HG03520 (cell line): ENCODE measurements at regions not wholly inside any gene's neighbourhood (a gene's known extent, or its start where the extent isn't known, plus 50 kb on each side); places are given as distances from the start of the nearest gene placed in this dataset.
"Not testable (repeated sequence)": the region's sequence is repeated elsewhere in the genome, so short reads cannot be mapped to it uniquely, and the experiment has no call there.

Experiments used
- ATAC-seq: cut with Tn5 transposase; IDR thresholded peaks from one replicate; pipeline ENCODE4 v1.9.1; 2021; ENCODE audit warnings: mild to moderate bottlenecking, moderate library complexity; ENCODE audit not compliant: unreplicated experiment

DNA sequence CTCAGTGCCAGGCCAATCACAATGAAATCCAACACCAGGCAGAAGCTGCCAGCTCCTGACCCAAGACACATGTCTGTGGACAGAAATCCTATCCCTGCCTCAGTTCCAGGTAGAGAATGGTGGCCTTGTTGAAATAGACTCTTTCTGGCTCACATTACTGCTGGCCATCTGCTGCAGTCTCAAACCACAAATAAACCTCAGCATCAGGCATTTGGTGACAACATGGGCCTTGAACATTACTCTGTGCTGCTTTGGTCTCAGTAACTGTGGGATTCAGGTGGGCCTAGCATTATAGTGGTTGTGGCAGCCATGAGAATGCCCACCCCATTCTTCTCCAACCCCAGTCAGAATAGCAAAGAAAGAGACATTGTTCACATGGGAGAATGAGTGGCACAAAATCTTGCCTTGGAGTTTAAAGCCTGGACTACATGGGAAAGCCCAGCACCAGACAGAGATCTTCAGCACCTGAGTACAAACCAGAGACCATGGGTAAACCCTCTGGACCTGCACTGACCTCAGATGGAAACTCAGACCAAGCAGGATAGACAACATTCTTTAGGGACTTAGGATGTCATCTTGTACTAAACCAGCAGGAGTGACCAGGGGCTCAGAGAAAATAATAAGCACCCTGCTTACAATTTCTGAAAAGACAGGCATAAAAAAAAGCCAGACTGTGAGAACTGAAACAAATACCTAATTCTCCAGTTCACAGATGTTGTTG lies 50.4 kb upstream of the TRAM1L1 start:
- ATAC-seq: no peak

- no peak for ATAC-seq
Observed at GRCh38 chr4:117137145-117137544, 51.8 kb upstream of the TRAM1L1 start.

GRCh38 chr4:117138732-117139131 lies 53.4 kb upstream of the TRAM1L1 start:
- not testable (repeated sequence) for ATAC-seq

- no peak for ATAC-seq
Observed at GRCh38 chr4:117154251-117154650, 68.9 kb upstream of the TRAM1L1 start.

DNA sequence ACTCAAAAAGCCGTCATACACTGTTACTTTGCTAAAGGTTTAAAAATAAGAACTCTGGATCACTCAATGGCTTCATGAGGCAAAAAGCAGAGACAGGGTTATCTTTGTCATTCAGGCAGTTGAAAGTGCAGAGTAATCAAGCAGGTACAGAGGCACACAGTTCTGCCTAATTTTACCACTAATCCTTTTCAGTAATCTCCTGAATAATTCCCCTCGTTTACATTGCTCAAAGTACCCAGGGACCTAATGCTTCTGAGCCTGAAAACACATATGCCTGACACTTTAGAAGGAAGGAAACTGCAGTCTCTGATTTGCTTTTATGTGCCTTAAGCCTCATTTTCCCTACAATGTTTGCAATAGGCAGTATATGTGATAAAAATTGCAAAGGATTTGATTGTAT lies 71.4 kb upstream of the TRAM1L1 start:
- ATAC-seq: no peak

GRCh38 chr4:117157360-117157759 lies 72.0 kb upstream of the TRAM1L1 start:
- no peak for ATAC-seq

DNA sequence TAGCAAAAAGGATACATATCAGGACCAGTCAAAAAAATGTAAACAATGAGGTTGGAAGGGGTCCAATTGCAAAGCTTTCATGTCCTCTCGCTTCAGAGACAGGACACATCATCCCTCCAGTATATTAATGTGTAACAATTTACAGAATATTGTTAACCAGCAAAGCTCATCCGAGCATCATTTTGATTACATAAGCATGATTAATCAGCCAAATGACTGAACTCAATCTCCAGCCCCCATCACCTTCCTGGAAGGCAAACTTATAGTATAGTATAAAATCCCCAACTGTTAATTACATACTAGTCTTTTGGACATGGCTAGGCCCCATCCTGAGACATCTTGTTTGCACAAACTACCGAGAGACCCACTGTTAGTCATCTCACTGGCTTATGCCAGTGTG lies 77.6 kb upstream of the TRAM1L1 start:
- ATAC-seq: no peak

DNA sequence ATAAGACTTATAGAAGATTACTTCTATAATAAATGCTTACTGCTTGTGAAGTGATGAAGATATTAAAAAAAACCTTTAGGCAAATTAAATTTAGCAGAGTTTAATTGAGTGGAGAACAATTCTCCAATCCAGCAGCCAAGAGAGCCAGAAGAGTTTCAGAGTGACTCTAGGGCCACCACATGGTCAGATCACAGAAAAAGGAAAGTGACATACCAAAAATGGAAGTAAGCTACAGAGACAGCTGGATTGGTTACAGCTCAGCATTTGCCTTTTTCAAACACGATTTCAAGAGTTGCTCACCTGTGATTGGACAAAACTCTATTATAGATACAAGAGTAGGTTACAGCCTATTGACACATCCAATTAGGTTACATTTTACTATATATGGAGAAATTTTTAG lies 79.0 kb upstream of the TRAM1L1 start:
- ATAC-seq: peak; percentile 68

DNA sequence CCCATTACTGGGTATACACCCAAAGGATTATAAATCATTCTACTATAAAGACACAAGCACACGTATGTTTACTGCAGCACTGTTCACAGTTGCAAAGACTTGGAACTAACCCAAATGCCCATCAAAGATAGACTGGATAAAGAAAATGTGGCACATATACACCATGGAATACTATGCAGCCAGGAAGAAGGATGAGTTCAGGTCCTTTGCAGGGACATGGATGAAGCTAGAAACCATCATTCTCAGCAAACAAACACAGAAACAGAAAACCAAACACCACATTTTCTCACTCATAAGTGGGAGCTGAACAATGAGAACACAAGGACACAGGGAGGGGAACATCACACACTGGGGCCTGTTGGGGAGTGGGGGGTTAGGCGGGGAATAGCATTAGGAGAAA lies 90.0 kb upstream of the TRAM1L1 start:
- not testable (repeated sequence) for ATAC-seq

- no peak for ATAC-seq
Observed at GRCh38 chr4:117203231-117203630, 117.9 kb upstream of the TRAM1L1 start.

- ATAC-seq: no peak
Observed at GRCh38 chr4:117210551-117210950, 125.2 kb upstream of the TRAM1L1 start.

DNA sequence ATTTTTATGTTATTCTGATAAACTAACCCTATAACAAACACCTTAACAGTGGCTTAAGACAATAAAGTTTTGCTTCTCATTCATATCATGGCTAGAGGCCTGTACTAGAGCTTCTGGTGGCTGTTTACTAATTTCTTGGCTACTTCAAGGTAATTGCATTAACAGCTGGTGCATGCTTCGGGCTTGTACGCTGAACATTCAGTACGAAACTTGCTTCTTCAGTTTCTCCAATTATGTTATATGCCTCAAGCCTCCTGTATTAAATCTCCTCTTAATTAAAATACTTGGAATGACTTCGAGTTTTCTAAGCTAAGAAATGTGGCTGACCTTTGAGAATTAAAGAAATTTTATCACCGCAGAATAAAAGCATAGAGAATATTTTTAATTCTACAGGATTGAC lies 138.9 kb upstream of the TRAM1L1 start:
- no peak for ATAC-seq

- ATAC-seq: no peak
Observed at GRCh38 chr4:117225471-117225870, 140.1 kb upstream of the TRAM1L1 start.

DNA sequence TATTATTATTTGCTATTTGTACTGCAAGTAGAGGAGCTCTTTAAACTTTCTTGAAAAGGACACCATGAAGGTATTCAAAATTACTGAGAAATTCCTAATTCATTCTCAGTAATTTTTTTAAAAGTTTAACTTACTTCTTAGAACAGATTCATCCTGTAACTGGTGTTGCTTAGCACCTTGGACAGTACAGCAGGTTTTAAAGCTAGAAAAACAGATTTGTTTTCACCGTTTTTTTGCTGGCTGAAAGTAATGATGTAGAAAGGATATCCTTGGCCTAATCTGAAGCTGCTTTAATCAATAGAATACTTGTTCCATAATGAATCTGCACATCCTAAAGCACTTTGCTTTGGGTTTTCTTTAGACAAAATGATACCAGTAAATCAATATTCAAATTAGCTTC lies 142.5 kb upstream of the TRAM1L1 start:
- no peak for ATAC-seq

GRCh38 chr4:117239434-117239833 lies 154.1 kb upstream of the TRAM1L1 start:
- no peak for ATAC-seq

GRCh38 chr4:117249333-117249732 lies 164.0 kb upstream of the TRAM1L1 start:
- ATAC-seq: peak; percentile 95

- ATAC-seq: no peak
Observed at GRCh38 chr4:117264072-117264471, 178.7 kb upstream of the TRAM1L1 start.

DNA sequence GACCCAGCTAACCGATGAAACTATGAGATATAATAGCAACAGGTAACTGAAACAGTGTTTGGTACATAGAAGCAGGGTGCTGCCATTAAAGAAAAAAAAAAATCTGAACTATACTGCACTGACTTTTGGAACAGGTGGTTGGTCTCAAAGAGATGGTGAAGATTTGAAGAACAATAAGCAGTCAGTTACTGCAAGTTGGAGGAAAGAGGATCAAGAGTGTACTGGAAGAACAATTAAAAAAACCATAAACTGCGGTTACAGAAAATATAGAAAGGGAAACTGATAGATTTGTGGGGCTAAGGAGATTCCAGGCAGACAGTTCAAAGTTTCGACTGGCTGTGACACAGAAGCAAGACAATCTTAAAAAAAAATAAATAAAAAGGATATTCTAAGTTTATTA lies 181.9 kb upstream of the TRAM1L1 start:
- no peak for ATAC-seq

DNA sequence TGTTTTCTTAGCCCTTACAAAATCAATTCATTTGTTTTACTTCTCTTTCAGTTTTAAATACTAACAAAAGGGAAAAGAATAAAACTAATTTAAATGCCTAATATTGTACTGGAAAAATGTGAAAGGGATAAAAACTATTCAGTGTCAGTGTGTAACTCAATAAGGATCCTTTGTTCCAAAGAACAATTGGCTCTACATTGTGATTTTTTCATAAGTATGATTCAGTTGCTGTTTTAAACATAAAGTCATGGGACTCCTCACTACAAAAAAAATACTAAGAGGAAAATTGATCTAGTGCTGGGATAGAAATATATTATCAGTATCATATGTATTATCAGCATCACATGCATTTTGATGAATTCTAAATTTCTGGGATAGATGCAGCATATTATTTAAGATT lies 199.4 kb upstream of the TRAM1L1 start:
- ATAC-seq: no peak

- ATAC-seq: no peak
Observed at GRCh38 chr4:117293784-117294183, 208.4 kb upstream of the TRAM1L1 start.

DNA sequence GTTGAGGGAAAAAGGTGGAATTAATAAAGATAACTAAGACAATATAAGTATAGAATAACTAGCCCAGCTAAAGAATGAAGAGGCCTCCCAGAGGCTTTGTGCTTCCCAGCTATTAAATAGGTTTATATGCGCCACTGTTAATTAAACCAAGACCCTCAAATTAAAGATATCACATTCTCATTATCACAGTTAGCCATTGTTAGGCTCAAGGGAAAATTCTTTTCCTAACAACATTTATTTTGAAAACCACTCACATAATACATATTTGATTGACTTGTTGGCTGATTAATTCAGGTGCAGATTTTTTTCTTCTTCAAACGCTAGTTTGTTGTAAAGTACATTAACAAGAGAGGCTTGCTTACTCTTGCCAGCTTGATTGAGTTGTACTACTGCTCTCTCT lies 216.8 kb upstream of the TRAM1L1 start:
- no peak for ATAC-seq

DNA sequence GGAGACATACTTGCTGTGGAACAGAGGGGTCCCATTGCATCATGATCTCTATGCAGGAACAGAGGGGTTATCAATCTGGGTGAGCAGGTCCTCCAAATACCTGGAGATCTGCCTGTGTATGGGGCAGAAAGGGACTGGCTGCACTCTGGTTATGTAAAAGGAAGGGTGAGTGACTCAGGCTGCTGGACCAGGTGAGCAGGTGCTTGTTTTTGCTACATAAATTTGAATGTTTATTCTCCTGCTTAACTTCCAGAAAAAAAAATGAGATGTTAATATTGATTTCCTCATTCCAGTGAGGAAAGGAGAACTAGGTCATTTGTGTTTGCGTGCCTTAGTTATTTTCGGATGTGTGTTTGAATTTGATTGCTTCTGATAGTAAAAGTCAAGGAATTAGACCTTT lies 225.8 kb upstream of the TRAM1L1 start:
- ATAC-seq: no peak

GRCh38 chr4:117311989-117312388 lies 226.6 kb upstream of the TRAM1L1 start:
- ATAC-seq: no peak
